ENCODE measurements at regions not wholly inside any gene's neighbourhood (a gene's known extent, or its start where the extent isn't known, plus 50 kb on each side); places are given as distances from the start of the nearest gene placed in this dataset.
"Not testable (repeated sequence)": the region's sequence is repeated elsewhere in the genome, so short reads cannot be mapped to it uniquely, and the experiment has no call there.

DNA sequence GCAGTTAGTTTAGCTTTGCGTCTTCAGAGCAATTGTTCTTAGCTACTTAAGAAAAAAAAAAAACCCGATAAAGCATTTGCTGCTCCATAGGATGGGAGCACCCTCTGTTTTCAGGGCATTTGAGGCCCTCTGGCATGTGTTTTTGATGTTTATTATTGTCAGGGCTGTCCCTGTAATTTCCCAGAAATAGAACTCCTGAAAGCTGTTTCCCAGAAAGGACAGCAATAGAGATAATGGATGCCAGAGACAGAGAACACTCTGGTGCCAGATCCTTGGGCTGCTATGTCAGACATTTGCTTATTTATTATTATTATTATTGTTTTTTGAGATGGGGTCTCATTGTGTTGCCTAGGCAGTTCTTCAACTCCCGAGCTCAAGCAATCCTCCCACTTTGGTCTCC lies 201.3 kb downstream of the ALG10 start:
- TF ChIP-seq, protein P1, sequence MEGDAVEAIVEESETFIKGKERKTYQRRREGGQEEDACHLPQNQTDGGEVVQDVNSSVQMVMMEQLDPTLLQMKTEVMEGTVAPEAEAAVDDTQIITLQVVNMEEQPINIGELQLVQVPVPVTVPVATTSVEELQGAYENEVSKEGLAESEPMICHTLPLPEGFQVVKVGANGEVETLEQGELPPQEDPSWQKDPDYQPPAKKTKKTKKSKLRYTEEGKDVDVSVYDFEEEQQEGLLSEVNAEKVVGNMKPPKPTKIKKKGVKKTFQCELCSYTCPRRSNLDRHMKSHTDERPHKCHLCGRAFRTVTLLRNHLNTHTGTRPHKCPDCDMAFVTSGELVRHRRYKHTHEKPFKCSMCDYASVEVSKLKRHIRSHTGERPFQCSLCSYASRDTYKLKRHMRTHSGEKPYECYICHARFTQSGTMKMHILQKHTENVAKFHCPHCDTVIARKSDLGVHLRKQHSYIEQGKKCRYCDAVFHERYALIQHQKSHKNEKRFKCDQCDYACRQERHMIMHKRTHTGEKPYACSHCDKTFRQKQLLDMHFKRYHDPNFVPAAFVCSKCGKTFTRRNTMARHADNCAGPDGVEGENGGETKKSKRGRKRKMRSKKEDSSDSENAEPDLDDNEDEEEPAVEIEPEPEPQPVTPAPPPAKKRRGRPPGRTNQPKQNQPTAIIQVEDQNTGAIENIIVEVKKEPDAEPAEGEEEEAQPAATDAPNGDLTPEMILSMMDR (IDR thresholded peaks at IDR 0.05; ENCODE audit: borderline replicate concordance, insufficient read depth, low read depth, low read length), result no peak
- H3K4me3 ChIP-seq (ENCODE audit: low read depth, low read length), result no peak overlapping the region

DNA sequence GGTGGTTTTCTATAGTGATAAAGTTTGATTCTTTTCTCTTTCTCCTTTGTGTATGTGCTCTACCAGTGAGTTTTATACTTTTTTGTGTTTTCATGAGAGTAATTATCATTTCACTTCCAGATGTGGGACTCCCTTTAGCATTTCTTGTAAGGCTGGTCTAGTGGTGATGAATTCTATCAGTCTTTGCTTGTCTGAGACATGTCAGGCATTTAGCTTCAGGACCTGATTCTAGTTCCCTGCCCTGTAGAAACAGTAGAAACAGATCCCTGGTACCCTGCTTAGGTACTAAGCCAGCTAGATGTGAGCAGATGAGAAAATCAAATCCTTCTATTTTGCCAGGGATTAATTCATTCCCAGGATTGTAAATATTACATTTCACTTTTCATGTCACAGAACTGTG lies 203.7 kb downstream of the ALG10 start:
- not testable (repeated sequence) for H3K4me3 ChIP-seq (ENCODE audit: low read depth, low read length)

DNA sequence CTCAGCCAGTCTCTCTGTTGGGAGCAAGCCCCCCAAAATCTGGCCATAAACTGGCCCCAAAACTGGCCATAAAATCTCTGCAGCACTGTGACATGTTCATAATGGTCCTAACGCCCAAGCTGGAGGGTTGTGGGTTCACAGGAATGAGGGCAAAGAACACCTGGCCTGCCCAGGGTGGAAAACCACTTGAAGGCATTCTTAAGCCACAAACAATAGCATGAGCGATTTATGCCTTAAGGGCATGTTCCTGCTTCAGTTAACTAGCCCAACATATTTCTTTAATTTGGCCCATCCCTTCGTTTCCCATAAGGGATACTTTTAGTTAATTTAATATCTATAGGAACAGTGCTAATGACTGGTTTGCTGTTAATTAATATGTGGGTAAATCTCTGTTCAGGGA lies 205.8 kb downstream of the ALG10 start:
- not testable (repeated sequence) for H3K4me3 ChIP-seq (ENCODE audit: low read depth, low read length)

DNA sequence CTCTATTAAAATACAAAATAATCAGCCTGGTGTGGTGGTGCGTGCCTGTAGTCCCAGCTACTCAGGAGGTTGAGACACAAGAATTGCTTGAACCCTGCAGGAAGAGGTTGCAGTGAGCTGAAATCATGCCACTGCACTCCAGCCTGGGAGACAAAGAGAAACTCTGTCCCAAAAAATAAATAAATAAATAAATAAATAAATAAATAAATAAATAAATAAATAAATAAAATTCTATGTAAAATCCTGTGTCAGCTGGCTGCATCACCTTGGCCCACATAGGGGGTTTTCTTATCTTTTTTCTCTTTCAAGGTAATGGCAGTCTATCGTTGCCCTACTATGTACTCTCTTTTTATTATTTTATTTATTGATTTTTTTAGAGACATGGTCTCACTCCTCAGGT lies 206.7 kb downstream of the ALG10 start:
- H3K4me3 ChIP-seq (ENCODE audit: low read depth, low read length), result not testable (repeated sequence)

DNA sequence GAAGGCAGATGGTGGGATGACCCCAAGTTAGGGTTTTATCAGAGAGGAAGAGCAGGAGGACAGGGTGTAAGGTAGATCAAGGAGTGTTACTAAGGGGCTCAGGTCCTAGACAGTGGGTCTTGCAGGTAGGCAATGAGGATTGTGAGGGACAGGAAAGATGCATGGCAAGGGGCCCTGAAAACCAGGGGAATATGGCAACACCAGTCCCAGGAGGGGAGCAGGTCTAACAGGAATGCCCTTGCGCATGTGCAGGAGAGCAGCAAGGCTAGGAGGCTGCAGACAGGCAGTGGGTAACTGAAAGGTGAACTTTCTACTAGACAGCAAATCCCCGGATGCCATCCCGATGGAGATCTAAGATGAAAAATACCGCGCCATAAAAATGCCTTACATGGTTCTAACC lies 211.3 kb downstream of the ALG10 start:
- TF ChIP-seq, protein P1 (IDR thresholded peaks at IDR 0.05; ENCODE audit: borderline replicate concordance, insufficient read depth, low read depth, low read length), result no peak
- no peak overlapping the region for H3K4me3 ChIP-seq (ENCODE audit: low read depth, low read length)

DNA sequence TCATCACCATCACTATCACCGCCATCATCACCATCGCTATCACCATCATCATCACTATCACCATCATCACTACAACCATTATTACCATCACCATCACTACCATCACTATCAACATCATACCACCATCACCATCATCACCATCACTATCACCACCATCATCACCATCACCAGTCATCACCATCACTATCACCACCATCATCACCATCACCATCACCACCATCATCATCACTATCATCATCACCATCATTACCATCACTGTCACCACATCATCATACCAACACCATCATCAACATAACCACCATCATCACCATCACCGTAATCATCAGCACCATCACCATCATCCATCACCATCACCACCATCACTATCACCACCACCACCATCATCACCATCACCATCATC lies 213.8 kb downstream of the ALG10 start:
- H3K4me3 ChIP-seq (ENCODE audit: low read depth, low read length), result no peak overlapping the region
- TF ChIP-seq, protein P1 (IDR thresholded peaks at IDR 0.05; ENCODE audit: borderline replicate concordance, insufficient read depth, low read depth, low read length), result no peak

DNA sequence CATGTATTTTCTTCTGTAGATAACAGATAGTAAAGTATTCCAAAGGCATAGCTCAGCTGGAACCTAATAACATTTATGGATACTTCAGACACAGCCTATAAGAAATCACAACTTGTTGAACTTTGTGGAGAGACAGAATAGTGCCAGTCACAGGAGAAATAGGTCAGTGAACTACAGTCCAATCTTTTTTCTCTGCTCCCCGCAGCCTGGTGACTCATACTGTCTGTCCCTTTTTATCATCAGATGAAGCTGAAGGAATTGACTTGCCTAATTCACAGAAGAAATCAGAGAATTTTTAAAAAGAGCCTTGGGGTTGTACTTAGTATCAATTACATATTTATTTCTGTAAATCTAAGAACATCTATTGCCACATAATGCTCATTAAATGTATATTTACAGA lies 222.3 kb downstream of the ALG10 start:
- TF ChIP-seq, protein P1 (IDR thresholded peaks at IDR 0.05; ENCODE audit: borderline replicate concordance, insufficient read depth, low read depth, low read length), result no peak
- H3K4me3 ChIP-seq (ENCODE audit: low read depth, low read length), result no peak overlapping the region

DNA sequence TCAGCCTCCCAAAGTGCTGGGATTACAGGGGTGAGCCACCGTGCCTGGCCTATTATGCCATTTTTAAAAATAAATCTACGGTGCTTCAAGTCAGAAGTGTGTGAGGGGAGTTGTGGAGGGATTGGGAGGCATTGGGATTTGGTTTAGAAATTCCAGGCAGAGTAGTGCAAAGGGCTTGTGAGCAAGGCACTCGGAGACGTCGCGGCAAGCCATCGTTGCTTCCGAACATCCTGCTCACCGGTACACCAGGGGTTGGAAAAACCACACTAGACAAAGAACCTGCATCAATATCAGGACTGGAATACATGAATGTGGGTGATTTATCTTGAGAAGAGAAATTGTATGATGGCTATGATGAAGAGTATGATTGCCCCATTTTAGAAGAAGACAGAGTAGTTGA lies 227.0 kb downstream of the ALG10 start:
- no peak overlapping the region for H3K4me3 ChIP-seq (ENCODE audit: low read depth, low read length)
- TF ChIP-seq, protein P1 (IDR thresholded peaks at IDR 0.05; ENCODE audit: borderline replicate concordance, insufficient read depth, low read depth, low read length), result no peak

DNA sequence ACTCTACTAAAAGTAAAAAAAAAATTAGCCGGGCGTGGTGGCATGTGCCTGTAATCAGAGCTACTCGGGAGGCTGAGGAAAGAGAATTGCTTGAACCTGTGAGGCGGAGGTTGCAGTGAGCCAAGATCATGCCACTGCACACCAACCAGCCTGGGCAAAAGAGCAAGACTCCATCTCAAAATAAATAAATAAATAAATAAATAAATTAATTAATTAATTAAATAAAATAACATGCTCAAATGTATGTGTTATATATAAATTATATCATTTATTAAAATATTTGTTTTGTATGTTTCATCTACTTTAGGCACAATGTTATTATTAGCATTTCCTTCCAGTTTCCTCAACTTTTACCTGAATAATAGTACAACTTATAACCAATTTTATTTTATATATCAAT lies 229.6 kb downstream of the ALG10 start:
- H3K4me3 ChIP-seq (ENCODE audit: low read depth, low read length), result not testable (repeated sequence)

DNA sequence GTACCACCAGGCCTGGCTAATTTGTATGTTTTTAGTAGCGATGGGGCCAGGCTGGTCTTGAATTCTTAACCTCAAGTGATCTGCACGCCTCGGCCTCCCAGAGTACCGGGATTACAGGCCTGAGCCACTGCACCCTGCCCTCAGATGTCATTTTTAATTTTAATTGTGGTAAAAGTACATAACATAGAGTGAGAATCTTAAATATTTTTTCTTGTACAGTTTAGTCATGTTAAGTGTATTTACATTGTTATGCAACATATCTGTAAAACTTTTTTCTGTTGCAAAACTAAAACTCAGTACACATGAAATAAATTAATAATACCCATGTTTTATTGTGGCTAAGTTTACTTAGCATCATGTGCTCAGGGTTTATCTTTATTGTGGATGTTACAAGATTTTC lies 231.4 kb downstream of the ALG10 start:
- TF ChIP-seq, protein P1 (IDR thresholded peaks at IDR 0.05; ENCODE audit: borderline replicate concordance, insufficient read depth, low read depth, low read length), result no peak
- H3K4me3 ChIP-seq (ENCODE audit: low read depth, low read length), result no peak overlapping the region
